Limb (tissue), 2 donors: ENCODE measurements at regions not wholly inside any gene's neighbourhood (a gene's known extent, or its start where the extent isn't known, plus 50 kb on each side); places are given as distances from the start of the nearest gene placed in this dataset.
A peak's percentile ranks its signal among the peaks of the same experiment; 100 is the strongest.
"Not testable (repeated sequence)": the region's sequence is repeated elsewhere in the genome, so short reads cannot be mapped to it uniquely, and the experiment has no call there.

Source experiments
- DNase-seq, 2 donors: peaks; one replicate each; pipeline ENCODE4 v3.0.0-alpha.2; 2016; ENCODE audit errors: extremely low spot score in 2 of 2

DNA sequence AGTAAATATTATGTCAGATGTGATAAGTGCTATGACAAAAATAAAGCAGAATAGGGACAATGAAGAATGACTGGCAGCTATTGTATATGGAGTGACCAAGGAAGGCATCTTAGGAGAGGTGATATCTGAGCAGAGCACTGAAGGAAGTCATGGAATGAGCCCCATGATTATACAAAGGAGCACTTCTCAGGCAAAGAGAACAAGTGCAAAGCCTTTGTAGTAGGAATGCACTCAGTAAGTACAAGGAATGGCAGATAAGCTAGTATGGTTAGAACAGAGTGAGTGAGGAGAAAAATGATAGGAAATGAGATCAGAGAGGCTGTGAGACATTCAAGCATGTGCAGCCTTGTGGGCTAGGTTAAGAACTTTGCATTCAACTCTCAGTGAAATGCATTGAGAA is 214.8 kb downstream of the LURAP1L start:
- no peak for DNase-seq

GRCh38 chr9:12993466-12993865 is 218.6 kb downstream of the LURAP1L start:
- no peak for DNase-seq

GRCh38 chr9:12997009-12997408 is 222.2 kb downstream of the LURAP1L start:
- no peak for DNase-seq

- DNase-seq: no peak
These were observed 227.3 kb downstream of the LURAP1L start for GRCh38 chr9:13001989-13002580.

GRCh38 chr9:13002740-13003139 is 227.9 kb downstream of the LURAP1L start:
- no peak for DNase-seq

GRCh38 chr9:13009871-13010270 is 235.1 kb downstream of the LURAP1L start:
- DNase-seq: no peak

DNA sequence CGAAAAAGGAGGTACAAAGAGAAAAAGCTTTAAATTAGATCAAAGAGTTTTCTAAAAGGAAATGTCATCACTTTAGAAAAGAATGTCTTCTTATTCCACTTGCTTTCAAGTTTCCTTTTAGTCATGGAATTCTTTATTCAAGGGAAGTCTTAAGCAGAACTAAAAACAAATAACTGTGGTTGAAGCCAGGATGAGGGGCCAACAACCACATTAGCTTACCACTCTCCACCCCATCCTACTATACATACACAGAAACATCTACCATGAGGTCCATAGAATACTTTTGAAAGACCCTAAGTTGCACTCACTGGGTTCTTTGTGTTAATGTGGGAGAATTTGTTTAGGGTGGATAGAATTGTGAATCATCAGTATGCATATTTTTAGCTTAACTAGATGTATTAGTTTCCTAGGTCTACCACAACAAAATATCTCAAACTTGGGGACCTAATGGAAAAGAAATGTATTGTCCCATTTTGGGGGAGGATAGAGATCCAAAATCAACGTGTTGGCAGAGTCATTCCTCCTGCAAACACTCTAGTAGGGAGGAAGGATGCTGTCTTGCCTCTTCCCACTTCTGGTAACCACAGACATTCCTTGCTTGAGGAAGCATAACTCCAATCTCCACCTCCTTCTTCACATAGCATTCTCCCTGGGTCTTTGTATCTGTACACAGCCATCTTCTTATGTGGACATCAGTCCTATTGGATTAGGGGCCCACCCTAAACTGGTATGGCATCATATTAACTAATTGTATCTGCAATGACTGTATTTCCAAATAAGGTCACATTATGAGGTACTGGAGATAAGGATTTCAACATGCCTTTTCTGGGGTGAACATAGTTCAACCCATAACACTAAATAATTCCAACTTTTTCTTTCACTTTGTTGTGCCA is 239.4 kb downstream of the LURAP1L start:
- DNase-seq: no peak

DNA sequence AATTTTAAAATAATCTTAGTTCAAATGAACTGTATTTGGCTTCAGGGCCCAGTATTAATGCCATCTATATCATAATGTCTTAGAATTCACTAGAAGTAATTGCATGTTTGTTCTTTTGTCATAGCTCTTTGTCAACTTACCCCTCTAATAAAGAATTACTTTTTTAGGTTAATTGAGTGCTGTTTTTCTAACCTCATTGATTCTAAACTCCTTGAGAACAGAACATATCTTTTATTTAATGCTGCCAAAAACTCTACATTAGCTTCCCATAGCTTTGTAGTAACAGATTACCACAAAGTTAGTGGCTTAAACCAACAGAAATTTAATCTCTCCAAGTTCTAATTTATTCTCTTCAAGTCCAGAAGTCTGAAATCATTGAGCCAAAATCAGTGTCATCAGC is 242.4 kb downstream of the LURAP1L start:
- DNase-seq: no peak

DNA sequence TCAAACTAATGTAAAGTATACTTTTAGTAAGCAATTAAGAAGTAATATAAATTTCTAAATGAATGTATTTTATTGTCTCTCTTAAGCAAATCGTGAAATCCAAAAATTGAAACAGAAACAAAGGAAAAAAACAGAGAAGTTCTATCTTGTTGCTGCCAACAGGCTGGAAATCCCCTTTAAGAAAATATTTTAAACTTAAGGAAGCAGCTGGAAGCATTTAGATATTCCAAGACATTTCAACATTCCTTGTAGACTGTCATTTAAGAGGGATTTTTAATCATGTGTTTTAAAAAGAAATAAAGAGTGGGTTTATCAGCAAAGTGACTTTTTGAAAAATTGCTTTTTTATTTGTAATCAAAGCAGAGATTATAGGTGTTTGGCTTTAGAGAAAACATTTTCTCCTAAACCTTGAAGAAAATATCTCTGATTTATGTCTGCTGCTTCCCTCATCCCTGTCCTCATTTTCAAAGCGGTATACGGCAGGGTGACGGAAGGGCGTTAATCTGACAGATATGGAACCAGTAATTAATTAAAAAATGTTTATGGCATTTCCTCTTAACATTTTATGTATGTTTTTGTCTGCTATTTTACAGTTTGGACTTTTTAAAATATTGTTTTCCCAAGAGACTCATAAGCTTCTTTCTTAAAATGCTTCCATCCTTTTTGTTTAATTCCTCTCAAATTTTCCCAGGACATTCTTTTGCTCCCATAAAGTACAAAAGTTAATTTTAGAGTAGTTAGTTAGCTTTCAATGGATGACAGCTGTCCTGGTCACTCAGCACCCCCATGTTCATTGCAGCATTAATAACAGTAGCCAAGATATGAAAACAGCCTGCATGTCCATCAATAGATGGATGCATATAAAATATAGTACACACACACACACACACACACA is 245.6 kb downstream of the LURAP1L start:
- DNase-seq: peak in 1 of 2 donors; percentile 70

GRCh38 chr9:13022756-13023155 is 247.9 kb downstream of the LURAP1L start:
- DNase-seq: no peak

DNA sequence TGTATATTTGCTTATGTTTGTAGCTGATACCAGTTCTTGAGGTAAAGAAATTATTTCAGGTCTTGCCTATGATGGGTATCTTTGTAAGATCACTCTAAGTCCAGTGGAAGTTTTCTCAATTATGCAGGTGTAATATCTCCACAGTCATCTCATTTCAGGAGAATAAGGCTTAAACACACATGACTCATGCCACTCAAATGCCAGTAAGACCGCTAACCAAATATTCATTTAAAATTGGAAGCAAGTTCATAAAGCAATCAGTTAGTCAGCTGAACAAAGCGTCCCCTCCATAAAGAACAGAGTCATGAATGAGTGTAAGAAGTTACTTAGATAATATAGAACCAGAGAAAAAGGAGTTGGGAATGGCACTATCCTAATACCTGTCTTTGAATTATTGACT is 248.7 kb downstream of the LURAP1L start:
- DNase-seq: no peak

DNA sequence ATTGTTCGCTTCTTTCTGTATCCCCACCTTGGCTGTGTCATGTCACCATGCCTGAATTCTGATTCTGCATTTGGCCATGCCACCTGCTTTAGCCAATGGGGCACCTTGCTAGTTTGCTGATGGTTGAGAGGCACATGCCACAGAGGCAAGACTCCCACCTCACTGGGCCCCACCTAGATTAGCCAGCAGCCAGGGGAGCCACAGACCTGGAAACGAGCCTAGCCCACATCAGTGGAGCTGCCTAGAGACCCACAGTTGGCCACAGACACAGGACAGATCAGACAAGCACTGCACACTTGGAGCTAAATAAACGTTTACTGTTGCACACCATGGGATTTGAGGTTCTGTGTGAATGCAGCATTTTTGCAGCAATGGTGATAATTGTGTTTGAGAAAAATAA is 252.1 kb downstream of the LURAP1L start:
- DNase-seq: no peak

- peak in 1 of 2 donors; percentile 37 for DNase-seq
These were observed 251.6 kb downstream of the MPDZ start for GRCh38 chr9:13027879-13028278.

DNA sequence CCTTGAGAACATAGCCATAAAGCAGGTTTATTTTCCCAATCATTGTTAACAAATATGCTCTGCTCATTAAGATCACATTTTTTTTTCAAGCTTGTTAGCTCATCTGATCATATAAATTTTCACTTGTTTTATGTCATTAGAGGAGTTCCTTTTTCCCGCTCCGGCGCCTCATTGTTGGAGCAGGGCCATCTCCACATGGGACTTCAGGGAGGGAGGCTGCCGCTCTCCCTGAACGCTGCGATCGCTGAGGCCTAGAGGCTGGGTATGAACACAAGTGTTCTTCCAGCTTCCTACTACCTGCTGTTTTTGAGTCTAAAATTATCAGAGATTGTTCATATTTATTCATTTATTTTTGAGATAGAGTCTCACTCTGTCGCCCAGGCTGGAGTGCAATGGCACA is 246.9 kb downstream of the MPDZ start:
- DNase-seq: peak in 1 of 2 donors; percentile 42

DNA sequence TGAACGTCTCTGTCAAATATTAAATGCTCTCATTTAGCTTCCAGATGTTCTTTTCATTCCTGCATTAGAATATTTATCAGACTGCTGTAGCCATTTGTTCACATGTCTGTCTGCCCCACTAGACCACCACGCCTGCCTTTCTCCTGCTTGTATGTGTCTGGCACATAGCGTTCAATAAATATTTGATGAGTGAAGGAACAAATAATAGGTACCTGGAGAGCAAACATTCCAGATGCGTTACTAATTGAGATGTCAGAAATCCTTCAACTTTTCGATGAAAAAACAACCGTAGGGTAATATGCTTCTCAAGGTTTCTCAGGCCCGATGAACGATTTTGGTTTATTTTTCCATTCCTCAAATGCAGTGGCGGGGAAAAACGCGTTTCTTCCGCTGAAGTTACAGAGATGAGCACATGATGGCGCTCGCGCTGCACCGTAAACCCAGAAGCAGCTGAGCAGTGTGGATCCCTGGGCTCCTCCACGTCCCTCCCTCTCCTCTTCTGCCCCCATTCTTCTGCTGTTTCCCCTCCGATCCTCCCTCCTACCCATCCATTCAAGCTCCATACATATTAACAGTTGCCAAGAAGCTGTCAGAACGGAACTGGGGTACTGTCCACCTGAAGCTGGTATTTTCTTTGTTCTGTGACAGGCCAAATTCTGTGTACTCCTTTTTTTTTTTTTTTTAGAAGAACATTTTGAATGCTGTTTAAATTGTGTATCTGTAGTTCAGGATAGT is 245.4 kb downstream of the MPDZ start:
- peak; percentile 86 to 91 for DNase-seq

DNA sequence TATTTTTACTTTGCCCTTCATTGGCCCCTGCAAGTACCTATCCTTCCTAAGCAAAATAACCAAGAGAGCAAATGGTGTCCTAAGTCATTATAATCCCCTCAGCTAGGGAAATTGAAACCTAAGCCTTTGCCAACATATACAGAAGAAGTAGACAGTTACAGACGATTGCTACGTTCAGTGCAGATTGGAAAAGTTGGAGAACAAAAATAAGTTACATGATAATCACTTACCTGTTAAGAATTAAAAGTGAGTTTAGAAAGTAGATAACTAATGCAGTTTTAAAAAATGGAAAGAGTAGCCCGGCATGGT is 244.8 kb downstream of the MPDZ start:
- no peak for DNase-seq

- no peak for DNase-seq
These were observed 243.7 kb downstream of the MPDZ start for GRCh38 chr9:13035822-13036221.

DNA sequence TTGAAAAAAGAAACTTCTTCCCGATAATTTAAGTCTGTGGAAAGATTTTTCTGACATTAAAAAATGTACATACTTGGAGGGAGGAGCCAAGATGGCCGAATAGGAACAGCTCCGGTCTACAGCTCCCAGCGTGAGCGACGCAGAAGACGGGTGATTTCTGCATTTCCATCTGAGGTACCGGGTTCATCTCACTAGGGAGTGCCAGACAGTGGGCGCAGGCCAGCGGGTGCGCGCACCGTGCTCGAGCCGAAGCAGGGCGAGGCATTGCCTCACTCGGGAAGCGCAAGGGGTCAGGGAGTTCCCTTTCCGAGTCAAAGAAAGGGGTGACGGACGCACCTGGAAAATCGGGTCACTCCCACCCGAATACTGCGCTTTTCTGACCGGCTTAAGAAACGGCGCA is 241.7 kb downstream of the MPDZ start:
- DNase-seq: not testable (repeated sequence)

GRCh38 chr9:13047827-13048587 is 231.5 kb downstream of the MPDZ start:
- no peak for DNase-seq

GRCh38 chr9:13049223-13049622 is 230.3 kb downstream of the MPDZ start:
- DNase-seq: no peak

DNA sequence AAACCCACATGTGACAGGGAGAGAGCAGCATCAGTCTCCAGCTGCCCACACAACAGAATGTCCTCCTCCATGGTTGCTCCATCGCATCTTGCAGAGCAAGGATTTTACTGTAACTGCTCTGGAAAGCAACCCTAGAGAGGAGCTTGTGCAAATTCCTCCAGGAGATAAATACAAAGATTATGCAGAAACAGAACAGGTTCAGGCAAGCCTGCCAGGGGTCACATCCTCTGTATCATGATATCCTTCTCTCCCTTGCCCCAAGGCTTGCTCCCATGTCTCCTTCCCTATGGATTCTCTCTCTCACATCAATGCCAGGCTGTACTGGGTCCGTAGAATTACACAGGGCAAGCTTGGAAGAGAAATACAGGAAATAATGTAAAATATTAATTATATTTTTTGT is 226.0 kb downstream of the MPDZ start:
- DNase-seq: no peak
